T-helper 1 cell treated with Interleukin-12 subunit alpha and Interleukin-12 subunit beta and Interleukin-4 antibody, amounts not matched to agents 30 μg/mL and 1 μg/mL, for 36 hours (primary cell): ENCODE measurements at regions not wholly inside any gene's neighbourhood (a gene's known extent, or its start where the extent isn't known, plus 50 kb on each side); places are given as distances from the start of the nearest gene placed in this dataset.
A peak's percentile ranks its signal among the peaks of the same experiment; 100 is the strongest.
"Not testable (repeated sequence)": the region's sequence is repeated elsewhere in the genome, so short reads cannot be mapped to it uniquely, and the experiment has no call there.

ENCODE experiments used
- H3K27ac Mint-ChIP-seq: one replicate; pipeline ENCODE4 v1.8.0; 2021; ENCODE audit warnings: mild to moderate bottlenecking, mixed read lengths
- H3K27me3 Mint-ChIP-seq: one replicate; pipeline ENCODE4 v1.8.0; 2021; ENCODE audit warnings: low read depth, mixed read lengths
- H3K36me3 Mint-ChIP-seq: one replicate; pipeline ENCODE4 v1.8.0; 2021; ENCODE audit warnings: low read depth, mixed read lengths
- H3K4me1 Mint-ChIP-seq: one replicate; pipeline ENCODE4 v1.8.0; 2021; ENCODE audit warnings: low read depth, mixed read lengths
- H3K4me3 Mint-ChIP-seq: one replicate; pipeline ENCODE4 v1.8.0; 2021; ENCODE audit warnings: mild to moderate bottlenecking, moderate library complexity, mixed read lengths
- H3K9me3 Mint-ChIP-seq: one replicate; pipeline ENCODE4 v1.8.0; 2021; ENCODE audit warnings: mixed read lengths

- Mint-ChIP-seq H3K9me3 (peaks cover 9% of the 10 kb centered on the region), H3K27ac (peak overlapping the region; percentile 47), H3K36me3 (no peaks in the 10 kb centered on the region), H3K4me1 (peaks cover 22% of the 10 kb centered on the region), H3K27me3 (peaks cover 70% of the 10 kb centered on the region), H3K4me3 (peak overlapping the region; percentile 35)
Measured at GRCh38 chr6:3915076-3915791, 66.1 kb downstream of the FAM50B start.

GRCh38 chr6:3916211-3916610 lies 67.0 kb downstream of the FAM50B start:
- H3K27ac Mint-ChIP-seq: no peak overlapping the region
- peaks cover 9% of the 10 kb centered on the region for H3K9me3 Mint-ChIP-seq
- no peaks in the 10 kb centered on the region for H3K36me3 Mint-ChIP-seq
- H3K4me3 Mint-ChIP-seq: no peak overlapping the region
- peaks cover 22% of the 10 kb centered on the region for H3K4me1 Mint-ChIP-seq
- peaks cover 61% of the 10 kb centered on the region for H3K27me3 Mint-ChIP-seq

- not testable (repeated sequence) for H3K36me3 Mint-ChIP-seq, H3K9me3 Mint-ChIP-seq, H3K27ac Mint-ChIP-seq, H3K4me3 Mint-ChIP-seq
- H3K4me1 Mint-ChIP-seq: peaks cover 22% of the 10 kb centered on the region
- H3K27me3 Mint-ChIP-seq: peaks cover 56% of the 10 kb centered on the region
Measured at GRCh38 chr6:3916749-3917148, 67.6 kb downstream of the FAM50B start.

- peaks cover 22% of the 10 kb centered on the region for H3K4me1 Mint-ChIP-seq
- H3K36me3 Mint-ChIP-seq: no peaks in the 10 kb centered on the region
- peaks cover 9% of the 10 kb centered on the region for H3K9me3 Mint-ChIP-seq
- H3K27me3 Mint-ChIP-seq: peaks cover 51% of the 10 kb centered on the region
- no peak overlapping the region for H3K27ac Mint-ChIP-seq
- no peak overlapping the region for H3K4me3 Mint-ChIP-seq
Measured at GRCh38 chr6:3918469-3918868, 69.3 kb downstream of the FAM50B start.

GRCh38 chr6:3919130-3919628 lies 70.0 kb downstream of the FAM50B start:
- no peaks in the 10 kb centered on the region for H3K36me3 Mint-ChIP-seq
- H3K27me3 Mint-ChIP-seq: peaks cover 52% of the 10 kb centered on the region
- peaks cover 9% of the 10 kb centered on the region for H3K9me3 Mint-ChIP-seq
- H3K4me3 Mint-ChIP-seq: no peak overlapping the region
- no peak overlapping the region for H3K27ac Mint-ChIP-seq
- H3K4me1 Mint-ChIP-seq: peaks cover 20% of the 10 kb centered on the region

- Mint-ChIP-seq H3K27ac (no peak overlapping the region), H3K36me3 (no peaks in the 10 kb centered on the region), H3K4me1 (peaks cover 16% of the 10 kb centered on the region), H3K4me3 (no peak overlapping the region), H3K27me3 (peaks cover 53% of the 10 kb centered on the region), H3K9me3 (peaks cover 9% of the 10 kb centered on the region)
Measured at GRCh38 chr6:3919849-3920248, 70.7 kb downstream of the FAM50B start.

- peaks cover 9% of the 10 kb centered on the region for H3K9me3 Mint-ChIP-seq
- H3K27me3 Mint-ChIP-seq: peaks cover 56% of the 10 kb centered on the region
- H3K36me3 Mint-ChIP-seq: no peaks in the 10 kb centered on the region
- no peak overlapping the region for H3K27ac Mint-ChIP-seq
- H3K4me1 Mint-ChIP-seq: peaks cover 11% of the 10 kb centered on the region
- no peak overlapping the region for H3K4me3 Mint-ChIP-seq
Measured at GRCh38 chr6:3920321-3920720, 71.1 kb downstream of the FAM50B start.

- Mint-ChIP-seq H3K36me3 (no peaks in the 10 kb centered on the region), H3K27ac (no peak overlapping the region), H3K27me3 (peaks cover 53% of the 10 kb centered on the region), H3K4me3 (no peak overlapping the region), H3K9me3 (peaks cover 9% of the 10 kb centered on the region), H3K4me1 (no peaks in the 10 kb centered on the region)
Measured at GRCh38 chr6:3921663-3922062, 72.5 kb downstream of the FAM50B start.

- H3K4me3 Mint-ChIP-seq, H3K27ac Mint-ChIP-seq, H3K4me1 Mint-ChIP-seq, H3K9me3 Mint-ChIP-seq, H3K36me3 Mint-ChIP-seq: not testable (repeated sequence)
- peaks cover 44% of the 10 kb centered on the region for H3K27me3 Mint-ChIP-seq
Measured at GRCh38 chr6:3922619-3923018, 73.4 kb downstream of the FAM50B start.

- H3K9me3 Mint-ChIP-seq, H3K4me3 Mint-ChIP-seq, H3K36me3 Mint-ChIP-seq, H3K4me1 Mint-ChIP-seq, H3K27ac Mint-ChIP-seq: not testable (repeated sequence)
- H3K27me3 Mint-ChIP-seq: peaks cover 32% of the 10 kb centered on the region
Measured at GRCh38 chr6:3925223-3926149, 76.3 kb downstream of the FAM50B start.

- H3K27ac Mint-ChIP-seq: no peak overlapping the region
- no peak overlapping the region for H3K4me3 Mint-ChIP-seq
- no peaks in the 10 kb centered on the region for H3K36me3 Mint-ChIP-seq
- peaks cover 32% of the 10 kb centered on the region for H3K27me3 Mint-ChIP-seq
- no peaks in the 10 kb centered on the region for H3K9me3 Mint-ChIP-seq
- no peaks in the 10 kb centered on the region for H3K4me1 Mint-ChIP-seq
Measured at GRCh38 chr6:3926150-3926482, 76.9 kb downstream of the FAM50B start.

- peaks cover 19% of the 10 kb centered on the region for H3K27me3 Mint-ChIP-seq
- no peak overlapping the region for H3K4me3 Mint-ChIP-seq
- H3K4me1 Mint-ChIP-seq: no peaks in the 10 kb centered on the region
- H3K9me3 Mint-ChIP-seq: no peaks in the 10 kb centered on the region
- no peak overlapping the region for H3K27ac Mint-ChIP-seq
- no peaks in the 10 kb centered on the region for H3K36me3 Mint-ChIP-seq
Measured at GRCh38 chr6:3928111-3928510, 78.9 kb downstream of the FAM50B start.

- H3K4me1 Mint-ChIP-seq: no peaks in the 10 kb centered on the region
- no peak overlapping the region for H3K4me3 Mint-ChIP-seq
- H3K27ac Mint-ChIP-seq: no peak overlapping the region
- H3K9me3 Mint-ChIP-seq: no peaks in the 10 kb centered on the region
- H3K27me3 Mint-ChIP-seq: peaks cover 19% of the 10 kb centered on the region
- H3K36me3 Mint-ChIP-seq: no peaks in the 10 kb centered on the region
Measured at GRCh38 chr6:3929281-3929798, 80.2 kb downstream of the FAM50B start.

- Mint-ChIP-seq H3K4me3 (no peak overlapping the region), H3K4me1 (no peaks in the 10 kb centered on the region), H3K27me3 (peaks cover 49% of the 10 kb centered on the region)
Measured at GRCh38 chr6:3937438-3937837, 88.3 kb downstream of the FAM50B start.

More at GRCh38 chr6:3937438-3937837, 88.3 kb downstream of the FAM50B start:
- H3K36me3 Mint-ChIP-seq: no peaks in the 10 kb centered on the region
- H3K9me3 Mint-ChIP-seq: no peaks in the 10 kb centered on the region
- no peak overlapping the region for H3K27ac Mint-ChIP-seq
